GM23338 (cell line): ENCODE measurements at regions not wholly inside any gene's neighbourhood (a gene's known extent, or its start where the extent isn't known, plus 50 kb on each side); places are given as distances from the start of the nearest gene placed in this dataset.

Source experiments
- ATAC-seq: fragments of 200-7000 bp; cut with Tn5 transposase; 3 replicates; pipeline ENCODE4 v1.9.1; 2020
- DNase-seq: peaks from one replicate; pipeline ENCODE4 v3.0.0-alpha.2; 2015; ENCODE audit warnings: low spot score
- H2AFZ ChIP-seq: fragments of 200-600 bp; sonication (generic); 2 replicates; pipeline ENCODE4 v1.8.0; 2016; ENCODE audit warnings: antibody characterized with exemption, mild to moderate bottlenecking, moderate library complexity
- H3F3A ChIP-seq: fragments of 200-600 bp; sonication (generic); replicated peaks from 2 replicates; pipeline ENCODE4 v1.8.0; 2017; ENCODE audit warnings: antibody characterized with exemption, mixed run types, low read depth
- H3K27ac ChIP-seq: fragments of 200-600 bp; sonication (generic); 2 replicates; pipeline ENCODE4 v1.6.1; 2016; ENCODE audit warnings: low read depth
- H3K27me3 ChIP-seq: fragments of 200-600 bp; sonication (generic); 2 replicates; pipeline ENCODE4 v1.8.0; 2016; ENCODE audit warnings: mild to moderate bottlenecking, mixed run types, moderate library complexity; ENCODE audit not compliant: insufficient read depth
- H3K36me3 ChIP-seq: fragments of 200-600 bp; sonication (generic); 2 replicates; pipeline ENCODE4 v1.8.0; 2016; ENCODE audit warnings: mild to moderate bottlenecking; ENCODE audit not compliant: insufficient read depth
- H3K4me1 ChIP-seq: fragments of 200-600 bp; sonication (generic); 2 replicates; pipeline ENCODE4 v1.8.0; 2016; ENCODE audit warnings: mild to moderate bottlenecking, moderate library complexity; ENCODE audit not compliant: insufficient read depth
- H3K4me2 ChIP-seq: fragments of 200-600 bp; sonication (generic); 2 replicates; pipeline ENCODE4 v1.7.1; 2017; ENCODE audit warnings: mixed run types
- H3K4me3 ChIP-seq: fragments of 200-600 bp; sonication (generic); 2 replicates; pipeline ENCODE4 v1.6.1; 2016; ENCODE audit warnings: mixed run types
- H3K79me2 ChIP-seq: fragments of 200-600 bp; sonication (generic); replicated peaks from 2 replicates; pipeline ENCODE4 v1.8.0; 2017; ENCODE audit warnings: mild to moderate bottlenecking; ENCODE audit not compliant: insufficient read depth
- H3K9me2 ChIP-seq: fragments of 200-600 bp; sonication (generic); 2 replicates; pipeline ENCODE4 v1.8.0; 2017; ENCODE audit not compliant: insufficient read depth
- H4K20me1 ChIP-seq: fragments of 200-600 bp; sonication (generic); replicated peaks from 2 replicates; pipeline ENCODE4 v1.8.0; 2017; ENCODE audit warnings: mild to moderate bottlenecking; ENCODE audit not compliant: insufficient read depth
- H3K27ac Mint-ChIP-seq: 2 replicates; pipeline ENCODE4 v1.8.0; 2020; ENCODE audit warnings: inconsistent platforms, mild to moderate bottlenecking, moderate library complexity, mixed read lengths
- H3K27me3 Mint-ChIP-seq: 3 replicates; pipeline ENCODE4 v1.8.0; 2022; ENCODE audit warnings: low read depth, mild to moderate bottlenecking, moderate library complexity, mixed read lengths, inconsistent platforms; ENCODE audit not compliant: insufficient read depth, poor library complexity
- H3K36me3 Mint-ChIP-seq: 3 replicates; pipeline ENCODE4 v1.8.0; 2021; ENCODE audit warnings: low read depth, mild to moderate bottlenecking, inconsistent platforms, moderate library complexity, mixed read lengths
- H3K4me1 Mint-ChIP-seq: 3 replicates; pipeline ENCODE4 v1.8.0; 2020; ENCODE audit warnings: mild to moderate bottlenecking, inconsistent platforms, mixed read lengths
- H3K4me3 Mint-ChIP-seq: 3 replicates; pipeline ENCODE4 v1.8.0; 2021; ENCODE audit warnings: moderate library complexity, mild to moderate bottlenecking, inconsistent platforms, mixed read lengths
- H3K9me3 Mint-ChIP-seq: 3 replicates; pipeline ENCODE4 v1.8.0; 2020; ENCODE audit warnings: moderate library complexity, mild to moderate bottlenecking, inconsistent platforms, mixed read lengths
- ETS1 ChIP-seq: IDR thresholded peaks from 2 replicates; pipeline ENCODE4 v1.6.1; 2016; ENCODE audit warnings: antibody characterized with exemption
- EZH2 ChIP-seq: fragments of 200-600 bp; sonication (generic); IDR thresholded peaks from one replicate; pipeline ENCODE4 v1.8.0; 2017; ENCODE audit warnings: antibody characterized with exemption, mild to moderate bottlenecking, low read depth; ENCODE audit not compliant: unreplicated experiment
- EZH2phosphoT487 ChIP-seq: fragments of 200-600 bp; sonication (generic); IDR thresholded peaks from one replicate; pipeline ENCODE4 v1.8.1; 2018; ENCODE audit warnings: antibody characterized with exemption; ENCODE audit not compliant: unreplicated experiment
- JUNB ChIP-seq: IDR thresholded peaks from one replicate; pipeline ENCODE4 v1.6.1; 2016; ENCODE audit warnings: antibody characterized with exemption; ENCODE audit not compliant: unreplicated experiment
- REST ChIP-seq: IDR thresholded peaks from one replicate; pipeline ENCODE4 v1.6.1; 2018; ENCODE audit warnings: antibody characterized with exemption; ENCODE audit not compliant: unreplicated experiment
- STAT1 ChIP-seq: IDR thresholded peaks from one replicate; pipeline ENCODE4 v1.6.1; 2016; ENCODE audit warnings: antibody characterized with exemption; ENCODE audit not compliant: unreplicated experiment
- ZNF114 ChIP-seq: fragments of 250-450 bp; sonication (Bioruptor Pico); IDR thresholded peaks from 2 replicates; pipeline ENCODE4 v1.5.0; 2020; ENCODE audit warnings: mild to moderate bottlenecking, moderate library complexity
- ZNF331 ChIP-seq: fragments of 250-450 bp; sonication (Bioruptor Pico); IDR thresholded peaks from 2 replicates; pipeline ENCODE4 v1.5.0; 2020; ENCODE audit warnings: low read depth, mild to moderate bottlenecking, moderate library complexity
- ZNF462 ChIP-seq: fragments of 250-450 bp; sonication (Bioruptor Pico); IDR thresholded peaks from 2 replicates; pipeline ENCODE4 v1.5.0; 2020; ENCODE audit warnings: mild to moderate bottlenecking, moderate library complexity
- TF ChIP-seq, protein P1 (sequence below), 2 experiments: fragments of 200-600 bp in 1 of 2; sonication (generic) in 1 of 2; conservative IDR thresholded peaks; 2 replicates each; pipeline versions ENCODE4 v1.5.1 to v1.6.1; 2016 to 2017; ENCODE audit warnings: antibody characterized with exemption in 2 of 2, low read depth in 2 of 2, mild to moderate bottlenecking in 2 of 2, moderate library complexity in 1 of 2

DNA sequence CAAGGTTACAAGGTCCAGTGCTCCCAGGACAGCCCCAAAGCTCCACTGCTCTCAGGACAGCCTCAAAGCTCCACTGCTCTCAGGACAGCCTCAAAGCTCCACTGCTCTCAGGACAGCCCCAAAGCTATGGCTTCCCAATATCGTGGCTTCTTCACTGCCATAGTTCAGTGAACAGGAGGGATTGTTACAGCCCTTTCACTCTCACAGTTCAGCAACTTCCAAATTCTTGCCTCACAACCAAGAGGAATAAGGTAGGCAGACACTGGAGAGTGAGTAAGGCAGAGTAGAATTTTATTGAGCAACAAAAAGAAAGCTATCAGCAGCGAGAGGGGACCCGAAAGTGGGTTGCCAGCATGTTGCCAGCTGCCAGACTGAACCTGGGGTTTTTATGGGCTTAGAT is 277.6 kb downstream of the CDH10 start:
- H3K4me1 Mint-ChIP-seq: no peaks in the 10 kb centered on the region
- TF ChIP-seq EZH2phosphoT487 (no peak), ZNF331 (no peak), JUNB (no peak), ZNF462 (CRISPR knock-in tag) (no peak), EZH2 (no peak), ETS1 (no peak), ZNF114 (CRISPR knock-in tag) (no peak), REST (no peak), STAT1 (no peak)
- TF ChIP-seq, protein P1, sequence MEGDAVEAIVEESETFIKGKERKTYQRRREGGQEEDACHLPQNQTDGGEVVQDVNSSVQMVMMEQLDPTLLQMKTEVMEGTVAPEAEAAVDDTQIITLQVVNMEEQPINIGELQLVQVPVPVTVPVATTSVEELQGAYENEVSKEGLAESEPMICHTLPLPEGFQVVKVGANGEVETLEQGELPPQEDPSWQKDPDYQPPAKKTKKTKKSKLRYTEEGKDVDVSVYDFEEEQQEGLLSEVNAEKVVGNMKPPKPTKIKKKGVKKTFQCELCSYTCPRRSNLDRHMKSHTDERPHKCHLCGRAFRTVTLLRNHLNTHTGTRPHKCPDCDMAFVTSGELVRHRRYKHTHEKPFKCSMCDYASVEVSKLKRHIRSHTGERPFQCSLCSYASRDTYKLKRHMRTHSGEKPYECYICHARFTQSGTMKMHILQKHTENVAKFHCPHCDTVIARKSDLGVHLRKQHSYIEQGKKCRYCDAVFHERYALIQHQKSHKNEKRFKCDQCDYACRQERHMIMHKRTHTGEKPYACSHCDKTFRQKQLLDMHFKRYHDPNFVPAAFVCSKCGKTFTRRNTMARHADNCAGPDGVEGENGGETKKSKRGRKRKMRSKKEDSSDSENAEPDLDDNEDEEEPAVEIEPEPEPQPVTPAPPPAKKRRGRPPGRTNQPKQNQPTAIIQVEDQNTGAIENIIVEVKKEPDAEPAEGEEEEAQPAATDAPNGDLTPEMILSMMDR (conservative IDR thresholded peaks at IDR 0.05; ENCODE audit: low read depth in 2 of 2): no peak

More for the DNA sequence above, 277.6 kb downstream of the CDH10 start:
- no peaks in the 10 kb centered on the region for H3K36me3 ChIP-seq
- no peak overlapping the region for H3K4me3 Mint-ChIP-seq
- H3K27ac ChIP-seq: no peak overlapping the region
- H4K20me1 ChIP-seq: no peaks in the 10 kb centered on the region
- H3F3A ChIP-seq: no peaks in the 10 kb centered on the region
- ATAC-seq: no peak
- H3K9me2 ChIP-seq: no peaks in the 10 kb centered on the region
- H3K36me3 Mint-ChIP-seq: no peaks in the 10 kb centered on the region
- H3K27ac Mint-ChIP-seq: no peak overlapping the region
- no peak overlapping the region for H3K4me3 ChIP-seq
- no peaks in the 10 kb centered on the region for H3K9me3 Mint-ChIP-seq
- H3K79me2 ChIP-seq: no peaks in the 10 kb centered on the region
- H3K4me2 ChIP-seq: no peak overlapping the region
- no peaks in the 10 kb centered on the region for H3K27me3 ChIP-seq
- H3K4me1 ChIP-seq: no peaks in the 10 kb centered on the region
- no peak overlapping the region for H2AFZ ChIP-seq
- peaks cover 5% of the 10 kb centered on the region for H3K27me3 Mint-ChIP-seq
- DNase-seq: no peak
